ENCODE measurements at regions not wholly inside any gene's neighbourhood (a gene's known extent, or its start where the extent isn't known, plus 50 kb on each side); places are given as distances from the start of the nearest gene placed in this dataset.
"Not testable (repeated sequence)": the region's sequence is repeated elsewhere in the genome, so short reads cannot be mapped to it uniquely, and the experiment has no call there.

DNA sequence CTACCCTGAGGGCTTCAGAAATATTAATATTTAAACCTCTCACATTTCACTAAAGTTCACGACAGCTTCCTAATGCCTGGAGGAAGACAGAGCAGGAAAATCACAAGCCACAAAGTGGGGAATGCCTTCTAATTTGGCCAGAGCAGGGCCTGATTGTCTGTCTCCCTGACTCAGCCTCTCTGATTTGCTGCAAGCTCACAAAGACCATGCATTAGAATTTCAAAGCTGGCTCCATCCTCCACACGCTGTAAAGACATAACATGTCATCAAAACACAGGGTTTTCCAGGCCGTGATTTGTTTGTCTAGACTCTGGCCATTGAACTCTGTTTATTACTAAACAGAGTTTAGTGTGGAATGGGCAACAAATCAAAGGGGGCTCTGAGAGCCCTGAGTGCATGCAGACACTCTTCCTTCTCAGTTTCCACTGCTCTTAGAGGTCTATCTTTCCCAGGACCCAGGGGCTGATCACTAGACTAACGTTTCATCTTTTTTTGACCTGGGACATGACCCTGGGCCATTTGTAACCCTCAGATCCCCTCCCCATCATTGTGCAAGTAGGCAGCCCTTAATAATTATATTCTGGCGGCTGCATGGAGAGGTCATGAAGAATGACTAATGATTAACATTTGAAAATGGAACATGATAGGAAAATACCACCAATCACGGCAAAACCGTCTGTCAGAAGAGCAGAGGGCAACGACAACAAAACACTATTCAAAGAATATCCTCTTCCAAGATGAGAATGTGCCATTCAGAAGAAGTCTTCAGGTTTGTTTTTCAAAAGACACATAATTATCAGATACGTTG is 140.2 kb downstream of the ENC1 start:
- DNase-seq (ENCODE audit: low spot score), result no peak

- DNase-seq (ENCODE audit: low spot score), result no peak
These were observed 141.1 kb downstream of the ENC1 start for GRCh38 chr5:74499256-74500050.

GRCh38 chr5:74497706-74498105 is 142.8 kb downstream of the ENC1 start:
- DNase-seq (ENCODE audit: low spot score), result peak; percentile 37

DNA sequence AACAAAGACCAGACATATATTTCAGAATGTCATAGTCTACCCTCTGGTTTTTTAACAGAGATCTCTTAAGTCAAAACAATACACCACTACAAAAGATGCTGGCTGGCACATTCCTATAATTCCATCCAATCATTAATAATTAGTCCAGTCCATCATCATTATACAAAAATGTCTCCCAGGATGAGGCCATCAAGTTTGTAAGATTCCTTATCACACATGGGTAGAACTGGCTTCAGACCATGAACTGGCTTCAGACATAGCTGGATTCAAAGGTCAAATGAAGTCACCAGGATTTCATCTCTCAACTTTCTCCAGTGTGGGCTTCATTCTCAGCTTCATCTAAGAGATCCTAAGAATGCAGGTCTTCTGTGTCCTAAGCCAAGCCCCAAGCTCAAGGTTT is 147.1 kb downstream of the ENC1 start:
- no peak for DNase-seq (ENCODE audit: low spot score)

DNA sequence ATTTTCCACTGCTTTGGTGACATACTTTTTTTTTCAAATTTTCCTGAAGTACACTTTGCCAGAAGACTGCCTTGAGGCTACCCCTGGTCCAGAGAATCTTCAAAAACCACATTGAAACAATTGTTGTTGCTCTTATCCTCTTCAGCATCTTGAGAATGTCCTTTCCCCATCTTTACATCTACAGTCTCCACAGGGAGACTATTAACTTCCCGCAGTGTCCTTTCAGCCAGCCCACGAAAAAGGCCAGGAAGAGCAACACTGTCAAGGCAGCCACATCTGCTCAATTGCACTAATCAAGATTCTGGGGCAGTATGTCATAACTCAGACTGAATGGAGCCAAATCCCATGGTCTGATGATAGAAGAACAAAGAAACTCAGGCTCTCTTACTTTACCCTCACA is 148.3 kb downstream of the ENC1 start:
- no peak for DNase-seq (ENCODE audit: low spot score)

GRCh38 chr5:74491586-74491985 is 148.9 kb downstream of the ENC1 start:
- no peak for DNase-seq (ENCODE audit: low spot score)

GRCh38 chr5:74490814-74491213 is 149.7 kb downstream of the ENC1 start:
- DNase-seq (ENCODE audit: low spot score), result no peak

- DNase-seq (ENCODE audit: low spot score), result no peak
These were observed 157.5 kb downstream of the ENC1 start for GRCh38 chr5:74482990-74483389.

DNA sequence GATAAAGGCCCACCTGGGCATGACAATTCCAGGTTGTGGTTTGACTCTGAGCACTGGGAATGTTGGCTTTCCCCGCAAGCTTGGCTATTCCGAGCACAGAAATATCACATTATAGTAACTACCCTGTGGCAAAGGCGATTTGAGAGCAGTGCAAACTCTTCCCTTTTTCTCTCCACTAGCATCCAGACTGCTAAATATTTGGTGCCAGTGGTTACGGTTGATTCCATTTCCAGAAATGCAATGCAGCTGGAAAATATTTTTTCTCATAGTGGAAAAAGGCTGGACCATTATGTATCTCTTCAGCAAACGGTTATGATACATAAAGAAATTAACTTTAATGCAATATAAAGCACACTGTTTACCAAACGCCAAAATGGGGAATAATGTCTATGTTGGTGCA is 158.0 kb downstream of the ENC1 start:
- no peak for DNase-seq (ENCODE audit: low spot score)

DNA sequence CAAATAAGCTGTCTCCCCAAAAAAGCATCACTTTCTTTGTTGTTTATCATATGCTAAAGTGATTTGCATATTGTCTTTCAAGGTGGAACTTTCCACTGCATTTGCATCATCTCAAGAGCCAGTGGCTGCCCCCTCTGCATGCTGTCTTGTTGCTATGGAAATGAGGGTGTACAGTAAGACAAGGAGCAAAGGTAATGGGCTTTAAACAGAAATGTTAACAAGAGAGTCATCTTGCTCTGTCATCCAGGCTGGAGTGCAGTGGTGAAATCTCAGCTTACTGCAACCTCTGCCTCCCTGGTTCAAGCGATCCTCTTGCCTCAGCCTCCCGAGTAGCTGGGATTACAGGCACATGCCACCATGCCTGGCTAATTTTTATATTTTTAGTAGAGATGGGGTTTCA is 159.2 kb downstream of the ENC1 start:
- DNase-seq (ENCODE audit: low spot score), result not testable (repeated sequence)

- DNase-seq (ENCODE audit: low spot score), result no peak
These were observed 160.3 kb downstream of the ENC1 start for GRCh38 chr5:74480201-74480600.

- no peak for DNase-seq (ENCODE audit: low spot score)
These were observed 162.2 kb downstream of the ENC1 start for GRCh38 chr5:74478328-74478727.

DNA sequence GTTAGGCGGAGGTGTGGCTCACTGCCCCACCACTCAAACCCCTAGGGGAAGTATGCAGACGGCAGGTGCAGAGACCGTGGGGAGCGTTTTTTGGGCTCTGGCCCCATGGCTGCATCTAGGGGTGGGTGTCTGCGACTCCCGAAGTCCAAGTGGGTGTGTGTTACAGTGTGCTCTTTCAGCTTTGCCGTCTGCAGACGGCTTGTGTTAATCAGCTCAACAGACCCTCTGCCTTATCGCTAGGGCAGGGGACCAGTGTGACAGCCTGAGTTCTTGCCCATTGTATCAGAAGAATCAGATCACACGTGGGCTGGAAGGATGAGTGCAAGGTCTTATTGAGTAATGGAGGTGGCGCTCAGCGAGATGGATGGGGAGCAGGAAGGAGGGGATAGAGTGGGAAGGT is 162.8 kb downstream of the ENC1 start:
- no peak for DNase-seq (ENCODE audit: low spot score)

GRCh38 chr5:74476819-74477453 is 163.6 kb downstream of the ENC1 start:
- no peak for DNase-seq (ENCODE audit: low spot score)

DNA sequence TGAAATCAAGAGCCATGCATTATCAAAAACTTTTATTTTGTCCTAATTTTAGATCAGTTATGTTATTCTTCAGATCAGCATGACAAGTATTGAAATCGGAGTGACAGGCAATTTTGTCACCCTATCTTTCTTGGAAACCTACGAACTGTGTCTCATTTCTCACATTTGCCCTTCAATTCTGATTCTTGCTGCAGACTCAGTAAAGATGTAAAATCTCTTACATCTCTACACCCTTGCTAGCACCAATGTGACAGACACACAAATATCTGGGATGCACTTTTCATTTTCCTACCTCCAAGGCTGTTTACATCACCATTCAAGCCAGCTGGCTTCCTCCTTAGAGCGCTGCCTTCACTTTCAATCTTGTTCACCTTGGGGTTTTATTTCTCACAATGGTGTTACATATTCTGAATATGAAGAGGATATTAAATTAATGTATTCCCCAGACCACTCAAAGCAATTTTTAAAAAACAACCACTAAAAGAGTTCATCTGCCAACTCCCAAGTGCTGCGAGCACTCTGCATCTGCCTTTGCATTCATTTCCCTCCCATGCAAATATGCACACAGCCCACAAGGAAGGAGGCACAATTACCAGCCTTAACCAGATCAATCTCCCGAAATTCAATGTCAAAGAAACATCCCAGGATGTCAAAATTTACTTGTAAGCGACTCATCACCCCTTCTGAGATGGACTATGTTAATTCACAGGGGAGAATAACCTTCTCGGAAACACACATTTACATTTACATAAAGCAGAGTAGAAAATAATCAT is 164.3 kb downstream of the ENC1 start:
- no peak for DNase-seq (ENCODE audit: low spot score)

DNA sequence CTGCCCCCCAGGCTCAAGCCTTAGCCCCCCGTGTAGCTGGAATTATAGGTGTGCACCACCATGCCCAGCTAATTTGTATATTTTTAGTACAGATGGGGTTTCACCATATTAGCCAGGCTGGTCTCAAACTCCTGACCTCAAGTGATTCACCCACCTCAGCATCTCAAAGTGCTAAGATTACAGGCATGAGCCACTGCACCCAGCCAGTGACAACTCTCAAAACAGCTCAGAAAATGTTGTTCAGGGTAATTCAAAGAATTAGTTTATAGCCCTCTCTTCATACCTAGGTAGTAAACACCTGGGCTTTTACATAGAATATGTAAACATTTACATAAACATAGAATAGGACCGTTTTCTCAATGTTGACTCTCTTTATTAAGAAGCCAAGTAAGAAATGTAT is 168.7 kb downstream of the ENC1 start:
- DNase-seq (ENCODE audit: low spot score), result no peak

- no peak for DNase-seq (ENCODE audit: low spot score)
These were observed 171.1 kb downstream of the ENC1 start for GRCh38 chr5:74469234-74469994.

- no peak for DNase-seq (ENCODE audit: low spot score)
These were observed 172.1 kb downstream of the ENC1 start for GRCh38 chr5:74468421-74468820.

DNA sequence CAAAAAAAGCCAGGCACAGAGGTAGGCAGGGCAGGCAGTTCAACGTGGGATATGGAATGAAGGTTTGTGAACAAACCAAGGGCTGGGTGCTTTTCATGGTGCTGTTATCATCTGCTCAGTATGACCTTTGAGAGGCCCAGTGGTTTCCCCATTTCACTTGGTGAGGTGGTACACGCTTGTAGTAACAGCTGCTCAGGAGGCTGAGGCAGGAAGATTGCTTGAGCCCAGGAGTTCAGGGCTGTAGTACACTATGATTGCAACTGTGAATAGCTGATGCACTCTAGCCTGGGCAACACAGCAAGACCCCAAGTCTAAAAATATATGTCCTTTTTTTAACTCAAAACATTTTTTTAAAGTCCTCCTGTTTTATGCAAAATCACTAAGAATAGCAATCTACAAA is 174.8 kb downstream of the ENC1 start:
- DNase-seq (ENCODE audit: low spot score), result no peak

DNA sequence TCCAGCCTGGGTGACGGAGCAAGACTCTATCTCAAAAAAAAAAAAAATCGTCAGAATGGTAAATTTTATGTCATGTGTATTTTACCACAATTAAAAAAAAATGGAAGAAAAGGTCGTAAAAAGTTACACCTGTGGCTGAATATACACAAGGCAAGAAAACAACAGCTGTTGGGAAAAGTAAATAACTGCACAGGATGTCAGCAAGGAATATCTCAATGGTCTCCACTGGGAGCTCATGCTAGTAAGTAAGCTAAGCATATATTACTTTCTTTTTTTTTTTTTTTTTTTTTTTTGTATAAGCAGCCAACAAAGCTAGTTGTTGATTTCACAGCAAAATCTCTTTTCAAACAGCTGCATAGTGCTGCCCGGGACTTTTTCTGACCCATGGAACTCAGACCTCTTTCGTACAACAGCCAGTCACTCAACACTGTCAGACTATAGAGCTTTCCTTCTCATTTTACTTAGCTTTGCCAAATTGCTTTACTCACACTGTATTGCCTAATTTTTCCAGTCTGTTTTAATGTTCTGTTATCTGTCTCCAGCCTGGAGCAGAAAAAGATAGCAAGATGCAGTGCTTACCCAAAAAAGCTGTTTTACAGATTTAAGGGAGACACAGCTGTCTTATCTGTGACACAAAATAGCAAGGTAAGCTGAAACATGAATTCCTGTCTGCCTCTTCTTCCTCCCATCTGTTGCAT is 175.9 kb downstream of the ENC1 start:
- DNase-seq (ENCODE audit: low spot score), result no peak

GRCh38 chr5:74462356-74462755 is 178.2 kb downstream of the ENC1 start:
- no peak for DNase-seq (ENCODE audit: low spot score)

Measured in RKO (cell line).